ENCODE measurements at regions not wholly inside any gene's neighbourhood (a gene's known extent, or its start where the extent isn't known, plus 50 kb on each side); places are given as distances from the start of the nearest gene placed in this dataset.

- TF ChIP-seq FOXA1 (IDR thresholded peaks at IDR 0.05) (no peak), L3MBTL2 (conservative IDR thresholded peaks at IDR 0.05) (no peak), BHLHE40 (IDR thresholded peaks at IDR 0.05; ENCODE audit: borderline replicate concordance) (no peak), SUZ12 (IDR thresholded peaks at IDR 0.05) (no peak), LEF1 (IDR thresholded peaks at IDR 0.05; ENCODE audit: borderline replicate concordance) (no peak), HDGF (IDR thresholded peaks at IDR 0.05; ENCODE audit: borderline replicate concordance) (no peak), SP1 (IDR thresholded peaks at IDR 0.05) (no peak), FOXM1 (IDR thresholded peaks at IDR 0.05; ENCODE audit: borderline replicate concordance) (no peak), TARDBP (IDR thresholded peaks at IDR 0.05) (no peak), FOXK2 (IDR thresholded peaks at IDR 0.05) (no peak), ZNF384 (IDR thresholded peaks at IDR 0.05) (no peak), ELF4 (IDR thresholded peaks at IDR 0.05) (no peak), CTBP1 (IDR thresholded peaks at IDR 0.05; ENCODE audit: borderline replicate concordance) (no peak), PKNOX1 (IDR thresholded peaks at IDR 0.05) (no peak), ARNT (IDR thresholded peaks at IDR 0.05) (no peak), NFRKB (IDR thresholded peaks at IDR 0.05) (no peak)
- POLR2A ChIA-PET, result no interaction called here
- CTCF ChIA-PET, result no interaction called here
- DNase-seq (ENCODE audit: extremely low spot score), result no peak
Observed at GRCh38 chr14:51491036-51491545, 160.6 kb upstream of the FRMD6 start.

GRCh38 chr14:51491776-51492175 lies 159.9 kb upstream of the FRMD6 start:
- ChIA-PET CTCF (no interaction called here), POLR2A (no interaction called here)
- TF ChIP-seq BHLHE40 (IDR thresholded peaks at IDR 0.05; ENCODE audit: borderline replicate concordance) (no peak), PKNOX1 (IDR thresholded peaks at IDR 0.05) (no peak), LEF1 (IDR thresholded peaks at IDR 0.05; ENCODE audit: borderline replicate concordance) (no peak), FOXM1 (IDR thresholded peaks at IDR 0.05; ENCODE audit: borderline replicate concordance) (no peak), FOXK2 (IDR thresholded peaks at IDR 0.05) (no peak)
- DNase-seq (ENCODE audit: extremely low spot score), result no peak

GRCh38 chr14:51495319-51495718 lies 156.4 kb upstream of the FRMD6 start:
- no peak for DNase-seq (ENCODE audit: extremely low spot score)
- no peak for TF ChIP-seq LEF1 (IDR thresholded peaks at IDR 0.05; ENCODE audit: borderline replicate concordance)
- no peak for TF ChIP-seq ELF4 (IDR thresholded peaks at IDR 0.05)
- no peak for TF ChIP-seq SP1 (IDR thresholded peaks at IDR 0.05)
- no peak for TF ChIP-seq FOXA1 (IDR thresholded peaks at IDR 0.05)
- no peak for TF ChIP-seq BHLHE40 (IDR thresholded peaks at IDR 0.05; ENCODE audit: borderline replicate concordance)
- no peak for TF ChIP-seq FOXM1 (IDR thresholded peaks at IDR 0.05; ENCODE audit: borderline replicate concordance)
- TF ChIP-seq ZNF384 (IDR thresholded peaks at IDR 0.05), result no peak
- ChIA-PET CTCF (no interaction called here), POLR2A (no interaction called here)

GRCh38 chr14:51498411-51499227 lies 153.1 kb upstream of the FRMD6 start:
- DNase-seq (ENCODE audit: extremely low spot score), result no peak
- TF ChIP-seq ARNT (IDR thresholded peaks at IDR 0.05) (no peak), BHLHE40 (IDR thresholded peaks at IDR 0.05; ENCODE audit: borderline replicate concordance) (no peak), TARDBP (IDR thresholded peaks at IDR 0.05) (no peak), ZNF384 (IDR thresholded peaks at IDR 0.05) (no peak), ELF4 (IDR thresholded peaks at IDR 0.05) (no peak), FOXA1 (IDR thresholded peaks at IDR 0.05) (no peak), SP1 (IDR thresholded peaks at IDR 0.05) (no peak), PKNOX1 (IDR thresholded peaks at IDR 0.05) (no peak), CTBP1 (IDR thresholded peaks at IDR 0.05; ENCODE audit: borderline replicate concordance) (no peak), SUZ12 (IDR thresholded peaks at IDR 0.05) (no peak), FOXM1 (IDR thresholded peaks at IDR 0.05; ENCODE audit: borderline replicate concordance) (no peak), LEF1 (IDR thresholded peaks at IDR 0.05; ENCODE audit: borderline replicate concordance) (no peak), L3MBTL2 (conservative IDR thresholded peaks at IDR 0.05) (no peak), HDGF (IDR thresholded peaks at IDR 0.05; ENCODE audit: borderline replicate concordance) (no peak), NFRKB (IDR thresholded peaks at IDR 0.05) (no peak), FOXK2 (IDR thresholded peaks at IDR 0.05) (no peak)
- ChIA-PET POLR2A (no interaction called here), CTCF (no interaction called here)

- TF ChIP-seq CTBP1 (IDR thresholded peaks at IDR 0.05; ENCODE audit: borderline replicate concordance) (no peak), HDGF (IDR thresholded peaks at IDR 0.05; ENCODE audit: borderline replicate concordance) (no peak), NFRKB (IDR thresholded peaks at IDR 0.05) (no peak), TARDBP (IDR thresholded peaks at IDR 0.05) (no peak), ARNT (IDR thresholded peaks at IDR 0.05) (no peak), SP1 (IDR thresholded peaks at IDR 0.05) (no peak), FOXA1 (IDR thresholded peaks at IDR 0.05) (no peak)
- DNase-seq (ENCODE audit: extremely low spot score), result no peak
- POLR2A ChIA-PET, result no interaction called here
- CTCF ChIA-PET, result no interaction called here
Observed at GRCh38 chr14:51500776-51501175, 150.9 kb upstream of the FRMD6 start.

- POLR2A ChIA-PET, result no interaction called here
- no peak for TF ChIP-seq SP1 (IDR thresholded peaks at IDR 0.05)
- no peak for TF ChIP-seq HDGF (IDR thresholded peaks at IDR 0.05; ENCODE audit: borderline replicate concordance)
- no peak for TF ChIP-seq ARNT (IDR thresholded peaks at IDR 0.05)
- no peak for TF ChIP-seq PKNOX1 (IDR thresholded peaks at IDR 0.05)
- TF ChIP-seq NFRKB (IDR thresholded peaks at IDR 0.05), result no peak
- TF ChIP-seq FOXA1 (IDR thresholded peaks at IDR 0.05), result no peak
- no peak for TF ChIP-seq TARDBP (IDR thresholded peaks at IDR 0.05)
- no peak for TF ChIP-seq ELF4 (IDR thresholded peaks at IDR 0.05)
- TF ChIP-seq L3MBTL2 (conservative IDR thresholded peaks at IDR 0.05), result no peak
- no peak for TF ChIP-seq FOXK2 (IDR thresholded peaks at IDR 0.05)
- TF ChIP-seq LEF1 (IDR thresholded peaks at IDR 0.05; ENCODE audit: borderline replicate concordance), result no peak
- TF ChIP-seq SUZ12 (IDR thresholded peaks at IDR 0.05), result no peak
- no peak for TF ChIP-seq CTBP1 (IDR thresholded peaks at IDR 0.05; ENCODE audit: borderline replicate concordance)
- no peak for TF ChIP-seq BHLHE40 (IDR thresholded peaks at IDR 0.05; ENCODE audit: borderline replicate concordance)
- no peak for TF ChIP-seq ZNF384 (IDR thresholded peaks at IDR 0.05)
- no peak for TF ChIP-seq FOXM1 (IDR thresholded peaks at IDR 0.05; ENCODE audit: borderline replicate concordance)
- CTCF ChIA-PET, result interaction anchor here (0.7 kb wide), 1 partner anchor 38 kb away, joined by 3 read pairs; no protein-coding TSS in a partner anchor
- DNase-seq (ENCODE audit: extremely low spot score), result no peak
Observed at GRCh38 chr14:51501746-51502145, 150.0 kb upstream of the FRMD6 start.

Data from HEK293T (cell line).